Esophagus muscularis mucosa (tissue), 4 donors: ENCODE measurements at regions not wholly inside any gene's neighbourhood (a gene's known extent, or its start where the extent isn't known, plus 50 kb on each side); places are given as distances from the start of the nearest gene placed in this dataset.

Experiments used
- DNase-seq: peaks from one replicate; pipeline ENCODE4 v3.0.0-alpha.2; 2017; ENCODE audit errors: extremely low spot score
- H3K27ac ChIP-seq, 4 donors: fragments of 200-600 bp; sonication (generic); replicated peaks in 1 of 4; 1 replicate in 3 of 4; 2 replicates in 1 of 4; pipeline ENCODE4 v1.5.1; 2016 to 2019; ENCODE audit warnings: mild to moderate bottlenecking in 1 of 4
- H3K27me3 ChIP-seq, 4 donors: fragments of 200-600 bp; sonication (generic); one replicate each; pipeline versions ENCODE4 v1.5.1 to v1.6.0; 2016 to 2019
- H3K36me3 ChIP-seq, 4 donors: fragments of 200-600 bp; sonication (generic); one replicate each; pipeline ENCODE4 v1.5.1; 2016 to 2019
- H3K4me1 ChIP-seq, 4 donors: fragments of 200-600 bp; sonication (generic); one replicate each; pipeline ENCODE4 v1.5.1; 2016 to 2019
- H3K4me3 ChIP-seq, 4 donors: fragments of 200-600 bp; sonication (generic); 1 replicate in 2 of 4; 2 replicates in 2 of 4; pipeline ENCODE4 v1.5.1; 2016 to 2019; ENCODE audit warnings: mild to moderate bottlenecking in 4 of 4, moderate library complexity in 1 of 4
- H3K9me3 ChIP-seq, 4 donors: fragments of 200-600 bp; sonication (generic); 1 replicate in 3 of 4; 2 replicates in 1 of 4; pipeline ENCODE4 v1.5.1; 2016 to 2019
- EP300 ChIP-seq: sonication (generic); formaldehyde crosslinking; IDR thresholded peaks from one replicate; pipeline ENCODE4 v1.6.1; 2017; ENCODE audit warnings: antibody characterized with exemption
- POLR2A ChIP-seq: fragments of 450-650 bp; IDR thresholded peaks from one replicate; pipeline ENCODE4 v1.6.1; 2017; ENCODE audit warnings: antibody characterized with exemption, moderate library complexity, mild to moderate bottlenecking, low read depth
- POLR2AphosphoS5 ChIP-seq, 2 donors: sonication (generic); formaldehyde crosslinking; IDR thresholded peaks; one replicate each; pipeline ENCODE4 v1.6.1; 2017; ENCODE audit warnings: antibody characterized with exemption in 2 of 2
- WGBS: methylation state at CpG from one replicate; pipeline ENCODE4 v1.1.5; 2018; 5-methylcytosine and 5-hydroxymethylcytosine counted together
- intact Hi-C: fragments of 100-400 bp; cut with DNase I; formaldehyde crosslinking; loops from one replicate; pipeline ENCODE4 v1.15.1; 2023
- TF ChIP-seq, protein P1 (sequence below), 3 experiments: fragments of 200-600 bp in 2 of 3; fragments of 450-650 bp in 1 of 3; sonication (generic) in 2 of 3; IDR thresholded peaks; one replicate each; pipeline ENCODE4 v1.5.1; 2017 to 2019; ENCODE audit warnings: antibody characterized with exemption in 3 of 3, mild to moderate bottlenecking in 2 of 3, moderate library complexity in 1 of 3

- Histone ChIP-seq H3K27me3 (no peaks in the 10 kb centered on the region), H3K36me3 (no peaks in the 10 kb centered on the region), H3K4me1 (no peaks in the 10 kb centered on the region), H3K4me3 (no peak overlapping the region), H3K27ac (no peak overlapping the region), H3K9me3 (no peaks in the 10 kb centered on the region)
- intact Hi-C loops, result no loop called here
- TF ChIP-seq POLR2AphosphoS5 (IDR thresholded peaks at IDR 0.05) (no peak), EP300 (no peak), POLR2A (no peak)
- TF ChIP-seq, protein P1, sequence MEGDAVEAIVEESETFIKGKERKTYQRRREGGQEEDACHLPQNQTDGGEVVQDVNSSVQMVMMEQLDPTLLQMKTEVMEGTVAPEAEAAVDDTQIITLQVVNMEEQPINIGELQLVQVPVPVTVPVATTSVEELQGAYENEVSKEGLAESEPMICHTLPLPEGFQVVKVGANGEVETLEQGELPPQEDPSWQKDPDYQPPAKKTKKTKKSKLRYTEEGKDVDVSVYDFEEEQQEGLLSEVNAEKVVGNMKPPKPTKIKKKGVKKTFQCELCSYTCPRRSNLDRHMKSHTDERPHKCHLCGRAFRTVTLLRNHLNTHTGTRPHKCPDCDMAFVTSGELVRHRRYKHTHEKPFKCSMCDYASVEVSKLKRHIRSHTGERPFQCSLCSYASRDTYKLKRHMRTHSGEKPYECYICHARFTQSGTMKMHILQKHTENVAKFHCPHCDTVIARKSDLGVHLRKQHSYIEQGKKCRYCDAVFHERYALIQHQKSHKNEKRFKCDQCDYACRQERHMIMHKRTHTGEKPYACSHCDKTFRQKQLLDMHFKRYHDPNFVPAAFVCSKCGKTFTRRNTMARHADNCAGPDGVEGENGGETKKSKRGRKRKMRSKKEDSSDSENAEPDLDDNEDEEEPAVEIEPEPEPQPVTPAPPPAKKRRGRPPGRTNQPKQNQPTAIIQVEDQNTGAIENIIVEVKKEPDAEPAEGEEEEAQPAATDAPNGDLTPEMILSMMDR (IDR thresholded peaks at IDR 0.05), result no peak
- DNase-seq, result no peak
- 92% methylated on average over 6 of the region's 6 CpGs for WGBS
These were observed 454.8 kb upstream of the SOX5 start for GRCh38 chr12:24404086-24404815.

GRCh38 chr12:24400533-24400932, 451.1 kb upstream of the SOX5 start:
- WGBS, result 90% methylated on average over 1 of the region's 1 CpG
- no peak for DNase-seq
- Histone ChIP-seq H3K36me3 (no peaks in the 10 kb centered on the region), H3K27me3 (no peaks in the 10 kb centered on the region), H3K4me3 (no peak overlapping the region), H3K9me3 (no peaks in the 10 kb centered on the region), H3K27ac (no peak overlapping the region), H3K4me1 (peaks cover 0 to 4% (median 0%) of the 10 kb centered on the region in 4 donors)
- intact Hi-C loops, result no loop called here
- TF ChIP-seq POLR2AphosphoS5 (IDR thresholded peaks at IDR 0.05) (no peak), EP300 (no peak), POLR2A (no peak)
- TF ChIP-seq, protein P1 (IDR thresholded peaks at IDR 0.05), result no peak

DNA sequence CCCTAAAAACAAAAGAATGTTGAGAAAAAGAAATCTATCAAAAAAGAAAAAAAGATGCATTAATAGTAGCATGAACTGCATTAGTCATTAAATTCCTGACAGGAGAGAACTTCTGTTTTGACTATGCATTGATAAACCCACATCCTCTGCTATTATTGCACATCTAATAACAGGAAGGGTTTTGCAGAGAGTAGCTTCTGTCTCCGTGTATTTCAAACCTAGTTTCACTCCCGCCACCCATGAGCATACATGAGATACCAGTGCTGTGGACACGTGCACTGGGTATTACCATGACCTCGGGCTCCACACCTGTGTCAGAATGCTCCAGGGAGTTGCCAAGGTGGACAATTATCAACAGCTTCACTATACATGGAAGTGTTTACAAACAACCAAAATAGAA, 449.1 kb upstream of the SOX5 start:
- peaks cover 0 to 4% (median 0%) of the 10 kb centered on the region in 4 donors for H3K4me1 ChIP-seq
- H3K27ac ChIP-seq, result no peak overlapping the region
- intact Hi-C loops, result no loop called here
- TF ChIP-seq EP300 (no peak), POLR2AphosphoS5 (IDR thresholded peaks at IDR 0.05) (no peak), POLR2A (no peak)
- no peaks in the 10 kb centered on the region for H3K9me3 ChIP-seq
- WGBS, result 83% methylated on average over 4 of the region's 4 CpGs
- no peak overlapping the region for H3K4me3 ChIP-seq
- H3K27me3 ChIP-seq, result no peaks in the 10 kb centered on the region
- no peaks in the 10 kb centered on the region for H3K36me3 ChIP-seq
- no peak for DNase-seq

- H3K27ac ChIP-seq, result no peak overlapping the region
- WGBS, result 53% methylated on average over 11 of the region's 11 CpGs
- no peaks in the 10 kb centered on the region for H3K36me3 ChIP-seq
- H3K9me3 ChIP-seq, result peaks cover 0 to 5% (median 0%) of the 10 kb centered on the region in 4 donors
- peaks cover 0 to 4% (median 0%) of the 10 kb centered on the region in 4 donors for H3K4me1 ChIP-seq
- no peaks in the 10 kb centered on the region for H3K27me3 ChIP-seq
- no peak for TF ChIP-seq POLR2A
- no peak for TF ChIP-seq POLR2AphosphoS5 (IDR thresholded peaks at IDR 0.05)
- TF ChIP-seq EP300, result no peak
- TF ChIP-seq, protein P1 (IDR thresholded peaks at IDR 0.05), result no peak
- intact Hi-C loops, result no loop called here
- DNase-seq, result no peak
- no peak overlapping the region for H3K4me3 ChIP-seq
These were observed 446.8 kb upstream of the SOX5 start for GRCh38 chr12:24396224-24396623.

DNA sequence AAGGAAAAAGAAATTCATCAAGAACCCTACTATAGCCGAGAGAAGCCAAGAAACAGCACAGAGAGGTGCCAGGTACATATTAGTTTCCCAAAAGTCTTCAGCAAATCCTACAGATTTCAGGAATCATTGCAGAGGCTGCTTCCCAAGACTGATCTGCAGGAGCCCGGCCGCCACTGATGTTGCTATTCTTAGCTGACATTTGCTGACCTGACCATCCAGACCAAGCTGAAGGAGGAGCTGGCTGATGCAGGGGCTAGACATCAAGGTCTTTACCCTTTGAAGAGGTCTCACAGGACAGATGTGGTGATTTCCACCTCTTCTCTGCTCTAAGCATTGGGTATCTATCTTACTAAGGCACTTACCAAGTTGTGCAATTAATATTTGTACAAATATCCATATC, 444.8 kb upstream of the SOX5 start:
- no peak for DNase-seq
- Histone ChIP-seq H3K27ac (no peak overlapping the region), H3K4me3 (no peak overlapping the region), H3K4me1 (peaks cover 0 to 4% (median 0%) of the 10 kb centered on the region in 4 donors), H3K36me3 (no peaks in the 10 kb centered on the region), H3K9me3 (peaks cover 0 to 7% (median 0%) of the 10 kb centered on the region in 4 donors), H3K27me3 (no peaks in the 10 kb centered on the region)
- TF ChIP-seq POLR2AphosphoS5 (IDR thresholded peaks at IDR 0.05) (no peak), POLR2A (no peak), EP300 (no peak)
- TF ChIP-seq, protein P1 (IDR thresholded peaks at IDR 0.05), result no peak
- intact Hi-C loops, result no loop called here
- 84% methylated on average over 3 of the region's 3 CpGs for WGBS
